GM23338 (cell line): ENCODE measurements at regions not wholly inside any gene's neighbourhood (a gene's known extent, or its start where the extent isn't known, plus 50 kb on each side); places are given as distances from the start of the nearest gene placed in this dataset.

Experiments used
- CREB1 ChIP-seq: fragments of 250-450 bp; sonication (Bioruptor Pico); IDR thresholded peaks from 2 replicates; pipeline ENCODE4 v1.5.0; 2020; ENCODE audit warnings: low read depth, mild to moderate bottlenecking, moderate library complexity
- CTCF ChIP-seq, 2 experiments: fragments of 200-600 bp in 1 of 2; sonication (generic) in 1 of 2; conservative IDR thresholded peaks; 2 replicates each; pipeline versions ENCODE4 v1.5.1 to v1.6.1; 2016 to 2017; ENCODE audit warnings: antibody characterized with exemption in 2 of 2, low read depth in 2 of 2, mild to moderate bottlenecking in 2 of 2, moderate library complexity in 1 of 2
- ETS1 ChIP-seq: IDR thresholded peaks from 2 replicates; pipeline ENCODE4 v1.6.1; 2016; ENCODE audit warnings: antibody characterized with exemption
- EZH2 ChIP-seq: fragments of 200-600 bp; sonication (generic); IDR thresholded peaks from one replicate; pipeline ENCODE4 v1.8.0; 2017; ENCODE audit warnings: antibody characterized with exemption, mild to moderate bottlenecking, low read depth; ENCODE audit not compliant: unreplicated experiment
- JUNB ChIP-seq: IDR thresholded peaks from one replicate; pipeline ENCODE4 v1.6.1; 2016; ENCODE audit warnings: antibody characterized with exemption; ENCODE audit not compliant: unreplicated experiment
- NANOG ChIP-seq: IDR thresholded peaks from 2 replicates; pipeline ENCODE4 v1.6.1; 2016; ENCODE audit warnings: antibody characterized with exemption, borderline replicate concordance
- POLR2AphosphoS5 ChIP-seq: IDR thresholded peaks from 2 replicates; pipeline ENCODE4 v1.6.1; 2016; ENCODE audit warnings: antibody characterized with exemption, low read depth
- REST ChIP-seq: IDR thresholded peaks from one replicate; pipeline ENCODE4 v1.6.1; 2018; ENCODE audit warnings: antibody characterized with exemption; ENCODE audit not compliant: unreplicated experiment
- ZNF114 ChIP-seq: fragments of 250-450 bp; sonication (Bioruptor Pico); IDR thresholded peaks from 2 replicates; pipeline ENCODE4 v1.5.0; 2020; ENCODE audit warnings: mild to moderate bottlenecking, moderate library complexity
- ZNF331 ChIP-seq: fragments of 250-450 bp; sonication (Bioruptor Pico); IDR thresholded peaks from 2 replicates; pipeline ENCODE4 v1.5.0; 2020; ENCODE audit warnings: low read depth, mild to moderate bottlenecking, moderate library complexity
- ZNF462 ChIP-seq: fragments of 250-450 bp; sonication (Bioruptor Pico); IDR thresholded peaks from 2 replicates; pipeline ENCODE4 v1.5.0; 2020; ENCODE audit warnings: mild to moderate bottlenecking, moderate library complexity

- no peak for TF ChIP-seq ZNF462 (CRISPR knock-in tag)
- TF ChIP-seq NANOG: no peak
- no peak for TF ChIP-seq ZNF331 (CRISPR knock-in tag)
- no peak for TF ChIP-seq REST
- no peak for TF ChIP-seq CREB1 (CRISPR knock-in tag)
- no peak for TF ChIP-seq EZH2
- no peak for TF ChIP-seq ZNF114 (CRISPR knock-in tag)
- TF ChIP-seq POLR2AphosphoS5: no peak
- no peak for TF ChIP-seq JUNB
- TF ChIP-seq CTCF (conservative IDR thresholded peaks at IDR 0.05; ENCODE audit: low read depth in 2 of 2): no peak
- TF ChIP-seq ETS1: no peak
Measured at GRCh38 chr2:33680644-33681363, 81.7 kb upstream of the FAM98A start (continued).
